Adipocyte (in vitro differentiated cells): ENCODE measurements at regions not wholly inside any gene's neighbourhood (a gene's known extent, or its start where the extent isn't known, plus 50 kb on each side); places are given as distances from the start of the nearest gene placed in this dataset.

Experiments
- DNase-seq: peaks from one replicate; pipeline ENCODE4 v3.0.0-alpha.2; 2015; ENCODE audit warnings: low read depth
- H3K27me3 ChIP-seq: replicated peaks from 2 replicates; pipeline ENCODE4 v1.7.0; 2013; ENCODE audit warnings: mild to moderate bottlenecking, low read length, moderate library complexity; ENCODE audit not compliant: control insufficient read depth, insufficient read depth
- H3K36me3 ChIP-seq: 2 replicates; pipeline ENCODE4 v1.7.0; 2013; ENCODE audit warnings: low read length, mild to moderate bottlenecking, moderate library complexity; ENCODE audit not compliant: control insufficient read depth, insufficient read depth, severe bottlenecking
- H3K4me1 ChIP-seq: 2 replicates; pipeline ENCODE4 v1.7.0; 2013; ENCODE audit warnings: mild to moderate bottlenecking, low read length, moderate library complexity; ENCODE audit not compliant: control insufficient read depth, insufficient read depth
- H3K4me3 ChIP-seq: 2 replicates; pipeline ENCODE4 v1.7.0; 2013; ENCODE audit warnings: mild to moderate bottlenecking, low read length, moderate library complexity
- H3K9ac ChIP-seq: 2 replicates; pipeline ENCODE4 v1.7.0; 2013; ENCODE audit warnings: mild to moderate bottlenecking, low read length, moderate library complexity
- H3K9me3 ChIP-seq: 2 replicates; pipeline ENCODE4 v1.7.0; 2013; ENCODE audit warnings: mild to moderate bottlenecking, low read length, moderate library complexity; ENCODE audit not compliant: control insufficient read depth

GRCh38 chr7:25889765-25890164, 262.2 kb upstream of the NFE2L3 start:
- Histone ChIP-seq H3K36me3 (no peaks in the 10 kb centered on the region), H3K4me1 (peaks cover 5% of the 10 kb centered on the region), H3K4me3 (no peak overlapping the region), H3K9ac (no peak overlapping the region), H3K9me3 (no peaks in the 10 kb centered on the region), H3K27me3 (peaks cover 14% of the 10 kb centered on the region)
- DNase-seq: no peak

DNA sequence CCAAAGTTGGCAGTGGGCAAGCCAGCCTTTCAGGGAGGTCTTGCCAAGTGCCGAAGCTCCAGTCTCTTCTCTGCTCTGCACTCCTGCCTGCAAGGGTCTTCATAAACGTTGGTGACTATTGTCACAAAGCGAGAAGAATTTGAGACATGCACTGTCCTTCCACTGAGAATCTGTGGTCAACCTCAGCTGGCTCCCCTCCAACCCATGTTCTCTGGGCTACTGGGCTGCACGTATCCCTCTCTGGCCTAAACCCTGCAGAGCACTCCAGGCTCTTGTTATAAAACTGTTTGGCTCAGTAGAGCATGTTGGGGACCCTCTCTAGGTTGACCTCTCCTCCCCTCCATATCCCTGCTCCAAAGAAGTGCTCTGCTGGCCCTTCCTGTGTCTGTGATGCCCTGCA, 260.4 kb upstream of the NFE2L3 start:
- Histone ChIP-seq H3K9ac (no peak overlapping the region), H3K36me3 (no peaks in the 10 kb centered on the region), H3K4me1 (peaks cover 10% of the 10 kb centered on the region), H3K27me3 (no peaks in the 10 kb centered on the region), H3K4me3 (no peak overlapping the region), H3K9me3 (no peaks in the 10 kb centered on the region)
- no peak for DNase-seq

- Histone ChIP-seq H3K27me3 (no peaks in the 10 kb centered on the region), H3K9me3 (no peaks in the 10 kb centered on the region), H3K4me1 (peaks cover 18% of the 10 kb centered on the region), H3K9ac (peak overlapping the region; percentile 85), H3K4me3 (peak overlapping the region; percentile 85), H3K36me3 (no peaks in the 10 kb centered on the region)
- no peak for DNase-seq
Observed at GRCh38 chr7:25893436-25893835, 258.6 kb upstream of the NFE2L3 start.

DNA sequence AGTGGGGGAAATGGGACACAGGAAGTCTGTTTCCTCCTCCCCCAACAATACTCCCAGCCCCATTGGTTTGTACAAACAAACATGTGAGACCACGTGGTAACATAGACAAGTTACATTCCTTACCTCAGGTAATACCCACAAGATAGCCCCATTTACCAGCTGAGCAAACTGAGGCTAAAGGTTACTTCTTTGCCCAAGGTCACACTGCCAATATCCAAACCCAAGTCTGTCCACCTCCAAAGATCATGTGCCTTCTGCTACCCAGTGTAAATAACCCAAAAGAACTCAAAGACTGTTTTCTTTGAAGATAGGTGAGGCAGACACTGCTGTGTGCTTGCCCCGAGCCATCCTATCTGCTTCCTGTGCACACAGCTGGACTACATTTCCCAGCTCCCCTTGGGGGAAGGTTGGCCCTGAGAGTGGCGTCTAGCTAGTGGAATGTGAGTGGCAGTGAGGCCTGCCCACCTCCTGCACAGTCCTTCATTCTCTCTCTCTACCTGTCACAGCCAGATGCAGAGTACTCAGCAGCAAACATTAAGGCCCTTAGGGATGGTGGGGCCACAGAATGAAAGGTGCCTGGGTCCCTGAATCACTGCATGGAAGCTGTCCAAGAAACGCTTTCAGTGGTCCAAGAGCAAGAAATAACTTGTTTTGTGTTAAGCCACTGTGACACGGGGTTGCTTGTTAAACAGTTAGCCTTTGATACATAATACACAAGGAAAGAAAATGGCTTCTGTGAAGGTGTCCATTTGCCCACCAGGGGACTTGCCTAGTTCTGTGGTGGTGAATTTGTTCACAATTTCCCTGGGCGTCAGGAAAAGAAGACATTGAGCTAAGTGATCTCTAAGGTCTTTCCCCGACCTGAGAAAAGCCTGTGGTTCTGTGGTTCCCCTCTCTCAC, 257.7 kb upstream of the NFE2L3 start:
- DNase-seq: no peak

GRCh38 chr7:25894902-25895791, 256.9 kb upstream of the NFE2L3 start:
- Histone ChIP-seq H3K4me1 (peaks cover 23% of the 10 kb centered on the region), H3K36me3 (no peaks in the 10 kb centered on the region), H3K27me3 (no peaks in the 10 kb centered on the region), H3K9me3 (no peaks in the 10 kb centered on the region), H3K9ac (peak overlapping the region; percentile 57), H3K4me3 (peak overlapping the region; percentile 74)
- DNase-seq: peak; percentile 67

More for the DNA sequence above, 257.7 kb upstream of the NFE2L3 start:
- Histone ChIP-seq H3K4me1 (peaks cover 18% of the 10 kb centered on the region), H3K36me3 (no peaks in the 10 kb centered on the region), H3K27me3 (no peaks in the 10 kb centered on the region), H3K9me3 (no peaks in the 10 kb centered on the region), H3K9ac (no peak overlapping the region), H3K4me3 (no peak overlapping the region)

DNA sequence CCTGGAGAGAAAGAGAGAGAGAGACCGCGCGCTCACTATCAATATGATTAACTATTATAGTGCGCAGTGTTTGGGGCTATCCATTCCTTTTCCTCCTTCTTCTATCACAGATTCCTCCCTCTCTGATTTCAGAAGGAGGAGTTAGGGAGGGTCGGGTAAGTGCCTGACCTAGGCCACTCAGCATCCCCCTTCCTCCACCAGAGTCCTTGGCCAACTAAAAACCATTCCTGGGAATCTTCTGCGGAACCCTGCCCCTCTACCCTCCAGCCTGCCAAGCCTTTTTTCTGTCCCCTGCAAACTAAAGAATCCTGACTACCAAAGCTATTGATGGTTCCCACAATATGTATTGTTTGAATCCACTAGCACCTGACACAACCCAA, 256.2 kb upstream of the NFE2L3 start:
- no peaks in the 10 kb centered on the region for H3K27me3 ChIP-seq
- H3K4me3 ChIP-seq: peak overlapping the region; percentile 74

GRCh38 chr7:25897261-25897782, 254.7 kb upstream of the NFE2L3 start:
- DNase-seq: no peak
- H3K4me1 ChIP-seq: peaks cover 39% of the 10 kb centered on the region
- H3K4me3 ChIP-seq: no peak overlapping the region
- no peaks in the 10 kb centered on the region for H3K36me3 ChIP-seq
- H3K9ac ChIP-seq: no peak overlapping the region
- no peaks in the 10 kb centered on the region for H3K9me3 ChIP-seq
- no peaks in the 10 kb centered on the region for H3K27me3 ChIP-seq

More for the DNA sequence above, 256.2 kb upstream of the NFE2L3 start:
- no peak for DNase-seq
- no peak overlapping the region for H3K9ac ChIP-seq
- no peaks in the 10 kb centered on the region for H3K9me3 ChIP-seq
- H3K36me3 ChIP-seq: no peaks in the 10 kb centered on the region
- H3K4me1 ChIP-seq: peaks cover 29% of the 10 kb centered on the region

DNA sequence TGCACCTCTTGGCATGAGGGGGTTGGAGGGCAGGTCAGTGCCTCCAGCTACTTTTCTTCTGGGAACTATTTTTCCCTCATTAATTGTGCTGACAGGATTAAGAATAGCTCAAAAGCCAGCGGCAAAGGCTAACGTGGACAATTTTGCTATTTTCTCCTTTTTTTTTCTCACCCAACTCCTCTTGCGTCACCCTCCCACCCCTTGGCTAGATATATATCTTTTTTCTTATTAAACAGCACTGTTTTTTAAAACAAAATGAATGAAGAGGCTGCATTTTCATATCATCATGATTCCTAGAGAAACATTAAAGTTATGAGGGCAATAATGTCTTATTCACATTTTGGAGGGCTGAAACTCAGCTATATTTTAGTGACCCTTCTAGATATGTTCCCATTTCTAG, 251.8 kb upstream of the NFE2L3 start:
- no peaks in the 10 kb centered on the region for H3K9me3 ChIP-seq
- H3K27me3 ChIP-seq: no peaks in the 10 kb centered on the region
- no peak for DNase-seq
- H3K9ac ChIP-seq: no peak overlapping the region
- peaks cover 29% of the 10 kb centered on the region for H3K4me1 ChIP-seq
- no peaks in the 10 kb centered on the region for H3K36me3 ChIP-seq
- H3K4me3 ChIP-seq: no peak overlapping the region

DNA sequence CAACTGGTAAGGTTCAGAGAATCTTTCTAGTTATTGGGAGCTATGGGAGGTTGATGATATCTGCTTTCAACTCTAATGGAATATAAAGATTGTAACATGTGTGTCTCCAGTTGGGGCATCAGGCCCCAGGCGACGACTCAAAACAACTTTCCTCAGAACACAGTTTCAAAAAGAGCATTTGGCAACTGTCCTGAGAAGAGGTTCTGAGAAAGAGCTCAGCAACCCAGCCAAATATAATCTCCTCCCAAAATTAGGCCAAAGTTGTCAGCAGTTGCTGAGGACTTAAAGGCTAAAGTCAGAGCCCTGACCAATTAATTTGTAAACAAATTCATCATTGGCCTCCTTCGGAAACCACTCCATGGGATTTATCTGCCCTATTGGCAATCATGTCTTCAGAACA, 251.1 kb upstream of the NFE2L3 start:
- Histone ChIP-seq H3K27me3 (no peaks in the 10 kb centered on the region), H3K36me3 (no peaks in the 10 kb centered on the region), H3K9ac (no peak overlapping the region), H3K4me3 (no peak overlapping the region), H3K4me1 (peaks cover 29% of the 10 kb centered on the region), H3K9me3 (no peaks in the 10 kb centered on the region)
- no peak for DNase-seq

DNA sequence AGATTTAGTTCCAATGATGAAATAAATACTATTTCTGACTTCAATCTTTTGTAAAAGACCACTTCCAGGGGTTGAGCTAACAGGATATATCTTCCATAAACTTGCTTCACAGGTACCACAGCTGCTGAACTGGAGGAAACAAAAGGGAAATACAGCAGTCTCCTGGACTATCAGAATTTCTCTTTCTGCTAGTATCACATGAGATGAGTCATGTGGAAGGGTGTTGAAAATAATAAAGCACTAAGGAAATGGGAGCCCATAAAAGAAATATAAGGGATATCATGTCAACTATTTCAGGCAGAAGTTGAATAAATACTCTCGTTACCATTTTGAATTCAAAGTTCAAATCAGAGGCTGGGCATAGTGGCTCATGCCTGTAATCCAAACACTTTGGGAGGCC, 250.3 kb upstream of the NFE2L3 start:
- Histone ChIP-seq H3K9ac (no peak overlapping the region), H3K27me3 (peaks cover 4% of the 10 kb centered on the region), H3K9me3 (no peaks in the 10 kb centered on the region), H3K4me3 (no peak overlapping the region), H3K36me3 (no peaks in the 10 kb centered on the region), H3K4me1 (peaks cover 29% of the 10 kb centered on the region)
- no peak for DNase-seq

- no peaks in the 10 kb centered on the region for H3K36me3 ChIP-seq
- DNase-seq: no peak
- H3K4me3 ChIP-seq: no peak overlapping the region
- peaks cover 8% of the 10 kb centered on the region for H3K4me1 ChIP-seq
- peaks cover 12% of the 10 kb centered on the region for H3K27me3 ChIP-seq
- H3K9me3 ChIP-seq: no peaks in the 10 kb centered on the region
- H3K9ac ChIP-seq: no peak overlapping the region
Observed at GRCh38 chr7:25906003-25906402, 246.0 kb upstream of the NFE2L3 start.
